KMS-11 (cell line): ENCODE measurements at regions not wholly inside any gene's neighbourhood (a gene's known extent, or its start where the extent isn't known, plus 50 kb on each side); places are given as distances from the start of the nearest gene placed in this dataset.

Experiments used
- H2AFZ ChIP-seq: fragments of 200-600 bp; sonication (generic); 2 replicates; pipeline ENCODE4 v1.6.1; 2016; ENCODE audit warnings: antibody characterized with exemption, mixed run types, low read depth
- H3K27ac ChIP-seq: fragments of 200-600 bp; sonication (generic); 2 replicates; pipeline ENCODE4 v1.6.1; 2016; ENCODE audit warnings: mild to moderate bottlenecking, mixed run types
- H3K27me3 ChIP-seq: fragments of 200-600 bp; sonication (generic); 2 replicates; pipeline ENCODE4 v1.6.1; 2017; ENCODE audit warnings: mild to moderate bottlenecking, low read depth, mixed run types, moderate library complexity; ENCODE audit not compliant: insufficient read depth
- H3K36me3 ChIP-seq: fragments of 200-600 bp; sonication (generic); 2 replicates; pipeline ENCODE4 v1.6.1; 2017; ENCODE audit warnings: mild to moderate bottlenecking, mixed run types; ENCODE audit not compliant: insufficient read depth
- H3K4me1 ChIP-seq: fragments of 200-600 bp; sonication (generic); 2 replicates; pipeline ENCODE4 v1.6.1; 2016; ENCODE audit warnings: mild to moderate bottlenecking, low read depth, mixed run types; ENCODE audit not compliant: poor library complexity, severe bottlenecking
- H3K4me2 ChIP-seq: fragments of 200-600 bp; sonication (generic); 2 replicates; pipeline ENCODE4 v1.7.0; 2016; ENCODE audit warnings: mild to moderate bottlenecking, mixed run types
- H3K4me3 ChIP-seq: fragments of 200-600 bp; sonication (generic); IDR thresholded peaks from 2 replicates; pipeline ENCODE4 v1.6.1; 2017; ENCODE audit warnings: low read depth, low read length, mixed read lengths; ENCODE audit not compliant: insufficient read depth
- H3K79me2 ChIP-seq: fragments of 200-600 bp; sonication (generic); 2 replicates; pipeline ENCODE4 v1.6.1; 2016; ENCODE audit warnings: low read depth, mixed run types; ENCODE audit not compliant: insufficient read depth
- H3K9ac ChIP-seq: fragments of 200-600 bp; sonication (generic); 2 replicates; pipeline ENCODE4 v1.6.1; 2016; ENCODE audit warnings: mild to moderate bottlenecking, mixed run types
- H4K20me1 ChIP-seq: fragments of 200-600 bp; sonication (generic); 2 replicates; pipeline ENCODE4 v1.6.1; 2016; ENCODE audit warnings: mild to moderate bottlenecking, mixed run types; ENCODE audit not compliant: insufficient read depth
- CTCF ChIP-seq: fragments of 200-600 bp; sonication (generic); conservative IDR thresholded peaks from 2 replicates; pipeline ENCODE4 v1.6.1; 2017; ENCODE audit warnings: low read depth, mild to moderate bottlenecking, antibody characterized with exemption, low read length, moderate library complexity, mixed read lengths

- Histone ChIP-seq H3K4me2 (no peak overlapping the region), H3K27ac (no peak overlapping the region), H2AFZ (no peak overlapping the region), H3K4me1 (no peaks in the 10 kb centered on the region), H3K79me2 (no peaks in the 10 kb centered on the region), H4K20me1 (no peaks in the 10 kb centered on the region), H3K9ac (no peak overlapping the region), H3K27me3 (no peaks in the 10 kb centered on the region), H3K36me3 (no peaks in the 10 kb centered on the region), H3K4me3 (no peak overlapping the region)
- TF ChIP-seq CTCF: no peak
These were observed 62.9 kb upstream of the ABL1 start for GRCh38 chr9:130772185-130772584.

GRCh38 chr9:130774183-130774582, 60.9 kb upstream of the ABL1 start:
- peaks cover 5% of the 10 kb centered on the region; the same call in 1 of the 2 replicates for H3K79me2 ChIP-seq
- no peak overlapping the region for H3K27ac ChIP-seq
- no peak overlapping the region for H3K9ac ChIP-seq
- no peak for TF ChIP-seq CTCF
- H4K20me1 ChIP-seq: no peaks in the 10 kb centered on the region
- no peaks in the 10 kb centered on the region for H3K36me3 ChIP-seq
- no peak overlapping the region for H2AFZ ChIP-seq
- no peak overlapping the region for H3K4me2 ChIP-seq
- no peak overlapping the region for H3K4me3 ChIP-seq
- H3K4me1 ChIP-seq: no peaks in the 10 kb centered on the region
- H3K27me3 ChIP-seq: no peaks in the 10 kb centered on the region

- Histone ChIP-seq H3K79me2 (peaks cover 5% of the 10 kb centered on the region; the same call in 1 of the 2 replicates), H4K20me1 (no peaks in the 10 kb centered on the region), H3K4me3 (no peak overlapping the region), H3K36me3 (no peaks in the 10 kb centered on the region), H3K27me3 (no peaks in the 10 kb centered on the region), H2AFZ (no peak overlapping the region), H3K9ac (no peak overlapping the region), H3K27ac (no peak overlapping the region), H3K4me2 (no peak overlapping the region), H3K4me1 (no peaks in the 10 kb centered on the region)
- TF ChIP-seq CTCF: no peak
These were observed 59.6 kb upstream of the ABL1 start for GRCh38 chr9:130775336-130775991.

GRCh38 chr9:130779153-130779855, 55.8 kb upstream of the ABL1 start:
- no peaks in the 10 kb centered on the region for H3K27me3 ChIP-seq
- no peak overlapping the region for H3K4me3 ChIP-seq
- H2AFZ ChIP-seq: no peak overlapping the region
- no peak overlapping the region for H3K4me2 ChIP-seq
- H3K79me2 ChIP-seq: peaks cover 5% of the 10 kb centered on the region; the same call in 1 of the 2 replicates
- no peaks in the 10 kb centered on the region for H3K36me3 ChIP-seq
- TF ChIP-seq CTCF: no peak
- H4K20me1 ChIP-seq: no peaks in the 10 kb centered on the region
- no peak overlapping the region for H3K27ac ChIP-seq
- no peaks in the 10 kb centered on the region for H3K4me1 ChIP-seq
- H3K9ac ChIP-seq: no peak overlapping the region
